ENCODE measurements at regions not wholly inside any gene's neighbourhood (a gene's known extent, or its start where the extent isn't known, plus 50 kb on each side); places are given as distances from the start of the nearest gene placed in this dataset.

GRCh38 chr1:209383907-209384709, 199.4 kb upstream of the CAMK1G start:
- no peak overlapping the region for H3K4me3 ChIP-seq (ENCODE audit: low read depth, low read length)
- no peak for TF ChIP-seq CTCF (IDR thresholded peaks at IDR 0.05; ENCODE audit: low read depth, low read length)
- no peaks in the 10 kb centered on the region for H3K9me3 ChIP-seq (ENCODE audit: severe bottlenecking)
- no peak for DNase-seq
- H3K27ac ChIP-seq: no peak overlapping the region
- H3K27me3 ChIP-seq (ENCODE audit: insufficient read depth, low read depth, severe bottlenecking): peaks cover 19% of the 10 kb centered on the region
- no peaks in the 10 kb centered on the region for H3K36me3 ChIP-seq

- DNase-seq: no peak
- Histone ChIP-seq H3K27me3 (ENCODE audit: insufficient read depth, low read depth, severe bottlenecking) (peaks cover 19% of the 10 kb centered on the region), H3K4me3 (ENCODE audit: low read depth, low read length) (no peak overlapping the region), H3K27ac (no peak overlapping the region), H3K9me3 (ENCODE audit: severe bottlenecking) (no peaks in the 10 kb centered on the region), H3K36me3 (no peaks in the 10 kb centered on the region)
- no peak for TF ChIP-seq CTCF (IDR thresholded peaks at IDR 0.05; ENCODE audit: low read depth, low read length)
Observed at GRCh38 chr1:209384710-209385550, 198.6 kb upstream of the CAMK1G start.

GRCh38 chr1:209386156-209386555, 197.4 kb upstream of the CAMK1G start:
- Histone ChIP-seq H3K27me3 (ENCODE audit: insufficient read depth, low read depth, severe bottlenecking) (peaks cover 9% of the 10 kb centered on the region), H3K4me3 (ENCODE audit: low read depth, low read length) (no peak overlapping the region), H3K27ac (no peak overlapping the region), H3K36me3 (no peaks in the 10 kb centered on the region), H3K9me3 (ENCODE audit: severe bottlenecking) (no peaks in the 10 kb centered on the region)
- TF ChIP-seq CTCF (IDR thresholded peaks at IDR 0.05; ENCODE audit: low read depth, low read length): no peak
- no peak for DNase-seq

GRCh38 chr1:209387271-209387968, 196.1 kb upstream of the CAMK1G start:
- Histone ChIP-seq H3K36me3 (no peaks in the 10 kb centered on the region), H3K9me3 (ENCODE audit: severe bottlenecking) (no peaks in the 10 kb centered on the region), H3K27ac (no peak overlapping the region), H3K4me3 (ENCODE audit: low read depth, low read length) (no peak overlapping the region), H3K27me3 (ENCODE audit: insufficient read depth, low read depth, severe bottlenecking) (peaks cover 16% of the 10 kb centered on the region)
- no peak for TF ChIP-seq CTCF (IDR thresholded peaks at IDR 0.05; ENCODE audit: low read depth, low read length)
- no peak for DNase-seq

GRCh38 chr1:209387969-209388329, 195.6 kb upstream of the CAMK1G start:
- no peak overlapping the region for H3K4me3 ChIP-seq (ENCODE audit: low read depth, low read length)
- peaks cover 20% of the 10 kb centered on the region for H3K27me3 ChIP-seq (ENCODE audit: insufficient read depth, low read depth, severe bottlenecking)
- no peaks in the 10 kb centered on the region for H3K9me3 ChIP-seq (ENCODE audit: severe bottlenecking)
- H3K27ac ChIP-seq: no peak overlapping the region
- no peaks in the 10 kb centered on the region for H3K36me3 ChIP-seq
- TF ChIP-seq CTCF (IDR thresholded peaks at IDR 0.05; ENCODE audit: low read depth, low read length): no peak
- DNase-seq: no peak

Measured in WERI-Rb-1 (cell line).